ENCODE measurements at regions not wholly inside any gene's neighbourhood (a gene's known extent, or its start where the extent isn't known, plus 50 kb on each side); places are given as distances from the start of the nearest gene placed in this dataset.

DNA sequence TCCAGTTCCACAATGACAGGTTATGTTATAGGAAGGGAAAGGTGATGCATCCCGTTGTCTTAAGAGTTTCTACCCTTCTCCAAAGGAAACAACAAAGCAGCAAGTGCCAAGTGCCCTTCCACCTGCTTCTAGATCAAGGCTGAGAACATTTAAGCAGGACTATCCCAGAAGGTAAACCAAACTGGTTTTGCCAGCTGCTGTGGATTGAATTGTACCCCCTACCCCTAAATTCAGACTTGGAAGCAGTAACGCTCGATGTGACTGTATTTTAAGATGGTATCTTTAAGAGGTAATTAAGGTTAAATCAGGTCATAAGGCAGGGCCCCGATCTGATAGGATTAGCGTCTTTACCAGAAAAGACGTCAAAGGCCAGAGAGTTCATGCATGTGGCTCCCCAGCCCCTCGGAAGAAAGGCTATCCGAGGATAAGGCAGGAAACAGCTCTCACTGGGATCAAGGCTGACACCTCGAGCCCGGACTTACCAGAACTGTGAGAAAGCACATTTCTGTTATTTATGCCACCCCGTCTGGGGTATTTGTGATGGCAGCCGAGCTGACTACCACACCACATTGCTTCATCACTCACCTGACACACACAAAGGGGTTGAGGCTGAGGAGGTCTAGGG is 179.1 kb upstream of the RAI14 start:
- no peaks in the 10 kb centered on the region for H3K36me3 ChIP-seq (ENCODE audit: insufficient read depth, low read length)
- H3K4me1 ChIP-seq (ENCODE audit: insufficient read depth, low read length, severe bottlenecking) = no peaks in the 10 kb centered on the region
- H3K9me3 ChIP-seq (ENCODE audit: low read length) = no peaks in the 10 kb centered on the region
- H3K79me2 ChIP-seq (ENCODE audit: insufficient read depth, low read length) = no peaks in the 10 kb centered on the region
- H4K20me1 ChIP-seq (ENCODE audit: insufficient read depth, low read length) = no peaks in the 10 kb centered on the region
- TF ChIP-seq, protein P1, sequence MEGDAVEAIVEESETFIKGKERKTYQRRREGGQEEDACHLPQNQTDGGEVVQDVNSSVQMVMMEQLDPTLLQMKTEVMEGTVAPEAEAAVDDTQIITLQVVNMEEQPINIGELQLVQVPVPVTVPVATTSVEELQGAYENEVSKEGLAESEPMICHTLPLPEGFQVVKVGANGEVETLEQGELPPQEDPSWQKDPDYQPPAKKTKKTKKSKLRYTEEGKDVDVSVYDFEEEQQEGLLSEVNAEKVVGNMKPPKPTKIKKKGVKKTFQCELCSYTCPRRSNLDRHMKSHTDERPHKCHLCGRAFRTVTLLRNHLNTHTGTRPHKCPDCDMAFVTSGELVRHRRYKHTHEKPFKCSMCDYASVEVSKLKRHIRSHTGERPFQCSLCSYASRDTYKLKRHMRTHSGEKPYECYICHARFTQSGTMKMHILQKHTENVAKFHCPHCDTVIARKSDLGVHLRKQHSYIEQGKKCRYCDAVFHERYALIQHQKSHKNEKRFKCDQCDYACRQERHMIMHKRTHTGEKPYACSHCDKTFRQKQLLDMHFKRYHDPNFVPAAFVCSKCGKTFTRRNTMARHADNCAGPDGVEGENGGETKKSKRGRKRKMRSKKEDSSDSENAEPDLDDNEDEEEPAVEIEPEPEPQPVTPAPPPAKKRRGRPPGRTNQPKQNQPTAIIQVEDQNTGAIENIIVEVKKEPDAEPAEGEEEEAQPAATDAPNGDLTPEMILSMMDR (IDR thresholded peaks at IDR 0.05; ENCODE audit: low read length) = no peak
- TF ChIP-seq EZH2 (IDR thresholded peaks at IDR 0.05; ENCODE audit: borderline replicate concordance, low read length) = no peak
- no peak overlapping the region for H3K27ac ChIP-seq (ENCODE audit: low read depth, low read length, poor library complexity, severe bottlenecking)
- no peak overlapping the region for H3K4me2 ChIP-seq (ENCODE audit: low read length)
- H2AFZ ChIP-seq (ENCODE audit: low read length) = no peak overlapping the region
- H3K9ac ChIP-seq (ENCODE audit: low read length) = no peak overlapping the region
- no peaks in the 10 kb centered on the region for H3F3A ChIP-seq (ENCODE audit: insufficient read depth, low read length)
- H3K27me3 ChIP-seq (ENCODE audit: insufficient read depth, low read length) = no peaks in the 10 kb centered on the region
- no peaks in the 10 kb centered on the region for H3K9me2 ChIP-seq (ENCODE audit: low read depth, low read length)
- H3K4me3 ChIP-seq (ENCODE audit: low read depth, low read length, poor library complexity, severe bottlenecking) = no peak overlapping the region

DNA sequence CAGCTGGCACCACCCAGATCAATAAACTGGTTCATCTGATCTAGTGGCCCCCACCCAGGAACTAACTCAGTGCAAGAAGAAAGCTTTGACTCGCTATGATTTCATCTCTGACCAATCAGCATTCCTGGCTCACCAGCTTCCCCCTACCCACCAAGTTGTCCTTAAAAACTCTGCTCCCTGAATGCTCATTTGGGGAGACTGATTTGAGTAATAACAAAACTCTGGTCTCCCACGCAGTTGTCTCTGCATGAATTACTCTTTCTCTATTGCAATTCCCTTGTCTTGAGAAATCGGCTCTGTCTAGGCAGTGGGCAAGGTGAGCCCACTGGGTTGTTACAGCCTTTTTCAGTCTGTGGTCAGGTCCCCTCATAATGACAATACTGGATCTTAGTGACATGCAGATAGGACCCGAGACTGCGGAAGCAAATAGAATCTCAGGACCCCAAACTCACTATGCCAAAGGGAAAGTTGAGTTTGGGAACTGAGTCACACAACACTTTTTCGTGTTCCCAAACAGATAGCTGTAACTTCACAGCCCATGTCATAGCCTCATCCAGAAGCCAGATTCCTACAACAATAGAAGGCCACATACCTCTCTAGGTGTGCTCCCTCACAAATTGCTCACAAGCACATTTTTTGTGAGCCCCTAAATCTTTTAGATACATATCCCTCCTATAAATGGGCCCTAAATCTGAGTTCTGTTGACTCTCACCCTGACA is 175.2 kb upstream of the RAI14 start:
- Histone ChIP-seq H3K4me3 (ENCODE audit: low read depth, low read length, poor library complexity, severe bottlenecking) (no peak overlapping the region), H2AFZ (ENCODE audit: low read length) (no peak overlapping the region), H3K27me3 (ENCODE audit: insufficient read depth, low read length) (no peaks in the 10 kb centered on the region), H3K4me1 (ENCODE audit: insufficient read depth, low read length, severe bottlenecking) (no peaks in the 10 kb centered on the region), H3K4me2 (ENCODE audit: low read length) (no peak overlapping the region), H3F3A (ENCODE audit: insufficient read depth, low read length) (no peaks in the 10 kb centered on the region), H3K36me3 (ENCODE audit: insufficient read depth, low read length) (no peaks in the 10 kb centered on the region), H3K9me3 (ENCODE audit: low read length) (no peaks in the 10 kb centered on the region), H3K9ac (ENCODE audit: low read length) (no peak overlapping the region), H3K9me2 (ENCODE audit: low read depth, low read length) (no peaks in the 10 kb centered on the region), H4K20me1 (ENCODE audit: insufficient read depth, low read length) (no peaks in the 10 kb centered on the region), H3K79me2 (ENCODE audit: insufficient read depth, low read length) (no peaks in the 10 kb centered on the region), H3K27ac (ENCODE audit: low read depth, low read length, poor library complexity, severe bottlenecking) (no peak overlapping the region)
- no peak for TF ChIP-seq EZH2 (IDR thresholded peaks at IDR 0.05; ENCODE audit: borderline replicate concordance, low read length)
- TF ChIP-seq, protein P1 (IDR thresholded peaks at IDR 0.05; ENCODE audit: low read length) = no peak

DNA sequence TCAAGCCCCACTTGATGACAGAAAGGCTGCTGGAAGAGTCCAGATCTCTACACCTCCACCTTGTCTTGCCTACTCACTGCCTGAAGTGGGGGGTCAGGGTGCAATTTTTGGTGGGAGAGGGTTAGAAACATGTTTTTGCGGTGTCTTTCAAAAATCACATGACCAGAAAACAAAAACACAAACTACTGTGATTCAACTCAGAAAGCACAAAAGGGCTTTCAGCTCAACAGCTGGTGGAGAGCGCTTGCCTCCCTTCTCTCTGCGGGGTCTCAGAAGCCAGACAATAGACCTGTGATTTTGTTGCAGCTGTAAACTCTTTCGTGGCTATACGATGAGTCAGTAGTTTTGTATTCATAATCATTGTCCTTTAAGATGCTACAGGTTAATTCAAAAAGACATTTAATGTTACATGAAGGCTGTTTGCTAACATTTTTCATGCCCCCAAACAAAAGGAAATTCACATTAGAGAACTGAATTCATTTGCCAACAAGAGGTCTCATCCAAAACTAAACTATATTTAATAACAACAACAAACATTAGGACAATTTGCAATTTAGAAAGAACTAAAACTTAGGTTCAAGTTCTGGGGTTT is 172.6 kb upstream of the RAI14 start:
- no peak overlapping the region for H3K4me2 ChIP-seq (ENCODE audit: low read length)
- no peaks in the 10 kb centered on the region for H3K9me2 ChIP-seq (ENCODE audit: low read depth, low read length)
- no peaks in the 10 kb centered on the region for H3F3A ChIP-seq (ENCODE audit: insufficient read depth, low read length)
- H3K4me1 ChIP-seq (ENCODE audit: insufficient read depth, low read length, severe bottlenecking) = no peaks in the 10 kb centered on the region
- H2AFZ ChIP-seq (ENCODE audit: low read length) = no peak overlapping the region
- H3K36me3 ChIP-seq (ENCODE audit: insufficient read depth, low read length) = no peaks in the 10 kb centered on the region
- no peaks in the 10 kb centered on the region for H4K20me1 ChIP-seq (ENCODE audit: insufficient read depth, low read length)
- no peak overlapping the region for H3K9ac ChIP-seq (ENCODE audit: low read length)
- no peak for TF ChIP-seq EZH2 (IDR thresholded peaks at IDR 0.05; ENCODE audit: borderline replicate concordance, low read length)
- TF ChIP-seq, protein P1 (IDR thresholded peaks at IDR 0.05; ENCODE audit: low read length) = no peak
- no peak overlapping the region for H3K27ac ChIP-seq (ENCODE audit: low read depth, low read length, poor library complexity, severe bottlenecking)
- H3K79me2 ChIP-seq (ENCODE audit: insufficient read depth, low read length) = no peaks in the 10 kb centered on the region
- no peaks in the 10 kb centered on the region for H3K27me3 ChIP-seq (ENCODE audit: insufficient read depth, low read length)
- H3K9me3 ChIP-seq (ENCODE audit: low read length) = no peaks in the 10 kb centered on the region
- no peak overlapping the region for H3K4me3 ChIP-seq (ENCODE audit: low read depth, low read length, poor library complexity, severe bottlenecking)

All from OCI-LY1 (cell line).